8988T (cell line): ENCODE measurements at regions not wholly inside any gene's neighbourhood (a gene's known extent, or its start where the extent isn't known, plus 50 kb on each side); places are given as distances from the start of the nearest gene placed in this dataset.
"Not testable (repeated sequence)": the region's sequence is repeated elsewhere in the genome, so short reads cannot be mapped to it uniquely, and the experiment has no call there.

ENCODE experiments used
- DNase-seq: peaks from one replicate; pipeline ENCODE4 v3.0.0; 2011

GRCh38 chr4:85018983-85019382 is 52.5 kb upstream of the WDFY3 start:
- DNase-seq, result no peak

- no peak for DNase-seq
Measured at GRCh38 chr4:85019411-85019810, 52.9 kb upstream of the WDFY3 start.

- DNase-seq, result no peak
Measured at GRCh38 chr4:85024671-85025070, 58.2 kb upstream of the WDFY3 start.

- DNase-seq, result no peak
Measured at GRCh38 chr4:85028910-85029309, 62.4 kb upstream of the WDFY3 start.

- no peak for DNase-seq
Measured at GRCh38 chr4:85029453-85029852, 63.0 kb upstream of the WDFY3 start.

- no peak for DNase-seq
Measured at GRCh38 chr4:85030156-85030555, 63.7 kb upstream of the WDFY3 start.

GRCh38 chr4:85033838-85034237 is 67.3 kb upstream of the WDFY3 start:
- DNase-seq, result not testable (repeated sequence)

- no peak for DNase-seq
Measured at GRCh38 chr4:85039526-85039925, 73.0 kb upstream of the WDFY3 start.

- not testable (repeated sequence) for DNase-seq
Measured at GRCh38 chr4:85043812-85044496, 77.5 kb upstream of the WDFY3 start.

GRCh38 chr4:85050736-85051135 is 84.2 kb upstream of the WDFY3 start:
- no peak for DNase-seq

- DNase-seq, result no peak
Measured at GRCh38 chr4:85051526-85051925, 85.0 kb upstream of the WDFY3 start.

GRCh38 chr4:85054925-85055324 is 88.4 kb upstream of the WDFY3 start:
- not testable (repeated sequence) for DNase-seq

GRCh38 chr4:85058551-85058950 is 92.1 kb upstream of the WDFY3 start:
- no peak for DNase-seq

- no peak for DNase-seq
Measured at GRCh38 chr4:85061974-85062373, 95.5 kb upstream of the WDFY3 start.

GRCh38 chr4:85062466-85062865 is 96.0 kb upstream of the WDFY3 start:
- no peak for DNase-seq

- no peak for DNase-seq
Measured at GRCh38 chr4:85067342-85067741, 100.9 kb upstream of the WDFY3 start.

GRCh38 chr4:85078016-85078415 is 111.5 kb upstream of the WDFY3 start:
- no peak for DNase-seq

GRCh38 chr4:85081196-85081595 is 114.7 kb upstream of the WDFY3 start:
- no peak for DNase-seq

- DNase-seq, result no peak
Measured at GRCh38 chr4:85084371-85085094, 118.0 kb upstream of the WDFY3 start.

- no peak for DNase-seq
Measured at GRCh38 chr4:85086721-85087120, 120.2 kb upstream of the WDFY3 start.

GRCh38 chr4:85092536-85092935 is 126.0 kb upstream of the WDFY3 start:
- no peak for DNase-seq

- no peak for DNase-seq
Measured at GRCh38 chr4:85092943-85093342, 126.5 kb upstream of the WDFY3 start.

GRCh38 chr4:85094735-85095134 is 128.2 kb upstream of the WDFY3 start:
- no peak for DNase-seq

- no peak for DNase-seq
Measured at GRCh38 chr4:85102606-85103005, 136.1 kb upstream of the WDFY3 start.

GRCh38 chr4:85106166-85106565 is 139.7 kb upstream of the WDFY3 start:
- no peak for DNase-seq
